ENCODE measurements at regions not wholly inside any gene's neighbourhood (a gene's known extent, or its start where the extent isn't known, plus 50 kb on each side); places are given as distances from the start of the nearest gene placed in this dataset.
"Not testable (repeated sequence)": the region's sequence is repeated elsewhere in the genome, so short reads cannot be mapped to it uniquely, and the experiment has no call there.

DNA sequence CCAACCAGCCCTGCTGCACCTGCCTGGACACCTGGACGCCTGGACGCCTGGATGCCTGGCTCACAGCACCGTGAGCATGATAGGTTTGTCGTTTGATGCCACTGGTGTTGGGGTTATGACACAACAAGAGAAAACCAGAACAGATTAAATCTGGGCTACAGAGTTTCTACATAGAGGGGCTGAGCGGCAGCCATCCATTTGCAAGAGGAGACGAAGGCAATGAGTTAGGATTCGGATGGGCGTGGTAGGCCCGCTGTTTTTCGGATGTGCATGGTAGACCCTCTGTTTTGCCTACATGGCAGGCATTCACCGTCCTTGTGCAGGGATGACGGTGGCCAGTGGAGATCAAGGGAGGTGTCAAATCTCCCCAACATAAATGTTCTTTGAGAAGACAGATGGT, 121.5 kb upstream of the RNF32 start:
- no peak overlapping the region for H3K9ac ChIP-seq (ENCODE audit: low read length)
- no peak overlapping the region for H3K27ac ChIP-seq (ENCODE audit: low read depth, low read length)
- Mint-ChIP-seq H3K36me3 (ENCODE audit: low read depth, unreplicated experiment) (no peaks in the 10 kb centered on the region), H3K4me1 (ENCODE audit: low read depth, unreplicated experiment) (no peaks in the 10 kb centered on the region), H3K27ac (ENCODE audit: unreplicated experiment) (no peak overlapping the region), H3K4me3 (ENCODE audit: unreplicated experiment) (no peak overlapping the region), H3K9me3 (ENCODE audit: unreplicated experiment) (peaks cover 6% of the 10 kb centered on the region), H3K27me3 (ENCODE audit: low read depth, unreplicated experiment) (peaks cover 17% of the 10 kb centered on the region)
- H3K9me3 ChIP-seq (ENCODE audit: insufficient read depth, low read depth, low read length): no peaks in the 10 kb centered on the region
- TF ChIP-seq CTCF (IDR thresholded peaks at IDR 0.05; ENCODE audit: insufficient read depth, low read depth, low read length) (no peak), EZH2 (IDR thresholded peaks at IDR 0.05; ENCODE audit: insufficient read depth, low read length) (no peak)
- no peaks in the 10 kb centered on the region for H4K20me1 ChIP-seq (ENCODE audit: insufficient read depth, low read length)
- no peak for FAIRE-seq
- no peak overlapping the region for H3K4me3 ChIP-seq (ENCODE audit: insufficient read depth, low read depth, low read length)
- H3K27me3 ChIP-seq (ENCODE audit: insufficient read depth, low read length): no peaks in the 10 kb centered on the region
- H3K4me1 ChIP-seq (ENCODE audit: insufficient read depth, low read length): no peaks in the 10 kb centered on the region
- no peaks in the 10 kb centered on the region for H3K79me2 ChIP-seq (ENCODE audit: insufficient read depth, low read length)
- H3K36me3 ChIP-seq (ENCODE audit: insufficient read depth, low read length): no peaks in the 10 kb centered on the region
- no peak overlapping the region for H2AFZ ChIP-seq (ENCODE audit: low read depth, low read length)
- DNase-seq (ENCODE audit: low read depth): no peak
- H3K4me2 ChIP-seq (ENCODE audit: low read length): no peak overlapping the region

DNA sequence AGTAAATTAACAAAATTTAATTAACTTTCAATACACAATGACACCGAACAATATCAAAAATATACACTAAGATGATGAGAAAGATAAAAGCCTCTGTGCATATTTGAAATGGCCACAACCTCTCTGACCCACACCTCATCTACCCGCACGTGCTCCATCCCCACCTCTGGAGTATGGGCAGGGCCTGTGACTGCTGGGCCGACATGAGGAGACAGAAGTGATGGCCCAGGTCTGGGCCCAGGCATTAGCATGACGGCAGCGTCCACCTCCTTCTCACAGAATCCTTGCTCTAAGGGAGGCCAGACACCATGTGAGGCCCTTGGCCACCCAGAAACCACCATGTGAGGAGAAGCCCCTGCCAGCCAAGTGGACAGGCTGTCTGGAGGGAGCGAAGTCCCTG, 122.1 kb upstream of the RNF32 start:
- no peak overlapping the region for H2AFZ ChIP-seq (ENCODE audit: low read depth, low read length)
- peaks cover 6% of the 10 kb centered on the region for H3K9me3 Mint-ChIP-seq (ENCODE audit: unreplicated experiment)
- H3K27me3 Mint-ChIP-seq (ENCODE audit: low read depth, unreplicated experiment): peaks cover 15% of the 10 kb centered on the region
- no peak overlapping the region for H3K4me3 Mint-ChIP-seq (ENCODE audit: unreplicated experiment)
- H3K36me3 Mint-ChIP-seq (ENCODE audit: low read depth, unreplicated experiment): no peaks in the 10 kb centered on the region
- no peak overlapping the region for H3K27ac ChIP-seq (ENCODE audit: low read depth, low read length)
- no peak overlapping the region for H3K4me3 ChIP-seq (ENCODE audit: insufficient read depth, low read depth, low read length)
- H3K79me2 ChIP-seq (ENCODE audit: insufficient read depth, low read length): no peaks in the 10 kb centered on the region
- H3K9me3 ChIP-seq (ENCODE audit: insufficient read depth, low read depth, low read length): no peaks in the 10 kb centered on the region
- no peaks in the 10 kb centered on the region for H3K36me3 ChIP-seq (ENCODE audit: insufficient read depth, low read length)
- TF ChIP-seq EZH2 (IDR thresholded peaks at IDR 0.05; ENCODE audit: insufficient read depth, low read length) (no peak), CTCF (IDR thresholded peaks at IDR 0.05; ENCODE audit: insufficient read depth, low read depth, low read length) (no peak)
- no peak overlapping the region for H3K27ac Mint-ChIP-seq (ENCODE audit: unreplicated experiment)
- H3K9ac ChIP-seq (ENCODE audit: low read length): no peak overlapping the region
- DNase-seq (ENCODE audit: low read depth) (no peak), FAIRE-seq (no peak)
- no peaks in the 10 kb centered on the region for H4K20me1 ChIP-seq (ENCODE audit: insufficient read depth, low read length)
- H3K4me1 ChIP-seq (ENCODE audit: insufficient read depth, low read length): no peaks in the 10 kb centered on the region
- no peaks in the 10 kb centered on the region for H3K4me1 Mint-ChIP-seq (ENCODE audit: low read depth, unreplicated experiment)
- H3K27me3 ChIP-seq (ENCODE audit: insufficient read depth, low read length): no peaks in the 10 kb centered on the region
- no peak overlapping the region for H3K4me2 ChIP-seq (ENCODE audit: low read length)

- not testable (repeated sequence) for H3K4me2 ChIP-seq (ENCODE audit: low read length); H3K9me3 ChIP-seq (ENCODE audit: insufficient read depth, low read depth, low read length); H3K36me3 Mint-ChIP-seq (ENCODE audit: low read depth, unreplicated experiment); FAIRE-seq; H3K9ac ChIP-seq (ENCODE audit: low read length); H3K4me1 Mint-ChIP-seq (ENCODE audit: low read depth, unreplicated experiment); H3K9me3 Mint-ChIP-seq (ENCODE audit: unreplicated experiment); H3K4me3 ChIP-seq (ENCODE audit: insufficient read depth, low read depth, low read length); H3K27ac ChIP-seq (ENCODE audit: low read depth, low read length); DNase-seq (ENCODE audit: low read depth); H3K4me1 ChIP-seq (ENCODE audit: insufficient read depth, low read length); H3K27me3 ChIP-seq (ENCODE audit: insufficient read depth, low read length); H4K20me1 ChIP-seq (ENCODE audit: insufficient read depth, low read length); H3K27ac Mint-ChIP-seq (ENCODE audit: unreplicated experiment); H2AFZ ChIP-seq (ENCODE audit: low read depth, low read length); H3K4me3 Mint-ChIP-seq (ENCODE audit: unreplicated experiment); H3K79me2 ChIP-seq (ENCODE audit: insufficient read depth, low read length); H3K36me3 ChIP-seq (ENCODE audit: insufficient read depth, low read length)
- peaks cover 12% of the 10 kb centered on the region for H3K27me3 Mint-ChIP-seq (ENCODE audit: low read depth, unreplicated experiment)
These were observed 122.7 kb upstream of the RNF32 start for GRCh38 chr7:156517858-156518257.
